Right cardiac atrium (tissue), 5 donors: ENCODE measurements at regions not wholly inside any gene's neighbourhood (a gene's known extent, or its start where the extent isn't known, plus 50 kb on each side); places are given as distances from the start of the nearest gene placed in this dataset.

Experiments
- ATAC-seq, 2 donors: fragments of 200-7000 bp; cut with Tn5 transposase; one replicate each; pipeline versions ENCODE4 v1.8.0 to v1.9.1; 2020; ENCODE audit warnings: moderate library complexity in 2 of 2, mild to moderate bottlenecking in 1 of 2
- DNase-seq, 3 donors: peaks; one replicate each; pipeline ENCODE4 v3.0.0-alpha.2; 2020
- H3K27ac ChIP-seq: one replicate; pipeline ENCODE4 v1.5.1; 2013; ENCODE audit warnings: mild to moderate bottlenecking, low read length, control low read depth, moderate library complexity
- H3K27me3 ChIP-seq: one replicate; pipeline ENCODE4 v1.6.1; 2013; ENCODE audit not compliant: control insufficient read depth, insufficient read depth
- H3K4me1 ChIP-seq: one replicate; pipeline ENCODE4 v1.6.1; 2013; ENCODE audit warnings: low read length; ENCODE audit not compliant: control insufficient read depth, insufficient read depth
- H3K4me3 ChIP-seq: one replicate; pipeline ENCODE4 v1.5.1; 2013; ENCODE audit warnings: low read length, control low read depth
- H3K9me3 ChIP-seq: one replicate; pipeline ENCODE4 v1.6.1; 2013; ENCODE audit warnings: low read length; ENCODE audit not compliant: control insufficient read depth
- WGBS: extraction: QIAGEN DNeasy Blood & Tissue Kit; methylation state at CpG from one replicate; pipeline ENCODE4 v1.1.7; 2013; 5-methylcytosine and 5-hydroxymethylcytosine counted together
- intact Hi-C, 4 donors: fragments of 100-400 bp; cut with DNase I; formaldehyde crosslinking; loops; one replicate each; pipeline versions ENCODE4 v1.11.0 to v1.14.0; 2022 to 2023
- donor health status: healthy with polysubstance abuse.
- donor health status: DM: no; HTN: yes; CAD: no.
- donor health status: DM: no; HTN: no; CAD: no.
- donor health status: DM: no; HTN: yes; CAD: no; lungs with severe emphysema.
- donor health status: DM: yes; HTN: yes; CAD: no.

DNA sequence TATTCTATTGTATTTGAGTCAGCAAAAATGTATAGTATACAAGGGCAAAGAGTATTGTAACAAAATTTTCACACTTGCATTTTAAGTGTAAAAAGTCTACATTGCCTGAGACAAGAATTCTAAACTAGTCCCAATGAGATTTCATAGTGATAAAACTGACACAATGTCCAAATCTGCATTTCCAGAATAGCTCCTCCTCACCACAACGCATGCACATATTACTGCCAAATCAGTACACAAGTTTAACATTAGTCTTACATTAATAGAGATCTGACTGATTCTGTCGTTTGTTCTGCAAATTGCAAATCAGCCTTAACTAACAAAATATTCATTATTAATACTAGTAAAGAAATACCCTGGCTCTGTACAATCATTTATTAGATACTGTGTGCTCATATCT, 222.2 kb upstream of the NEIL3 start:
- DNase-seq (no peak), ATAC-seq (no peak)
- intact Hi-C loops = no loop called here
- Histone ChIP-seq H3K27ac (no peak overlapping the region), H3K4me3 (no peak overlapping the region), H3K27me3 (no peaks in the 10 kb centered on the region), H3K9me3 (no peaks in the 10 kb centered on the region), H3K4me1 (no peaks in the 10 kb centered on the region)
- 56% methylated on average over 2 of the region's 2 CpGs for WGBS

DNA sequence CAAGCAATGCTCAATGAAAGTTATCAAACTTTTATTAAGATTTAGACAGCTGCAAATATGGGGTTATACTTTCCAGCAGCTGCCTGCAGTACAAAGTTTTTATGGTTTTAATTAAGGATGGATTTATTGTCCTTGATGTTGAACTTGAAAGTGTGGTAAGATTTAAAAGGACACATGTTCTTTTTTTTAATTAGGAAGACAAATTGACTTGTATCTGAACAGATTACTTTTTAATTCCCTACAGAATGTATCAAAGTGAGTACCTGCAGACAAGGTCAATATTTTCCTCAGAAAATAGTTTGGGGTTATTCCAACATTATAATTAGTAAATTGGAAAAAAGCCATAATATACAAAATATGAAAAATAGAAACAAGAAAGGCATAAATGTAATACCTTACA, 218.2 kb upstream of the NEIL3 start:
- no peak for ATAC-seq

DNA sequence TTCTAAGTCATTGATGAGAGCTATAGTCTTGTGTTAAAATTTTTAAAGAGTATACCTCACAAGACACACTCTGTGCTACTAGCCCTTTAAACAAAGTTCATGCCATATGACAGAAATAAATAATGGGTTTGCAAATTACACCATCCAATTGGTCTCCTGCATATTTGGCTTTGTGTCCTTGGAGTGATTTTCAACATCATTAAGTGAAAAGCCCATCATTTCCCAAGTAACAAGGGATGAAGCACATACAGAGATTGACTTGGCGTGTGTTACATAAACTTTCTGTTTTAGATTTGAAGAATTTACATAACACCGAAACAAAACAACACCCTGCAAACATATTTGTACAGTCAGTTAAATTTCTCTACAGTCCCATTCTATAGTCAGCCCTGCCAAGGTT, 216.9 kb upstream of the NEIL3 start:
- DNase-seq = no peak
- WGBS = 85% methylated on average over 2 of the region's 2 CpGs
- Histone ChIP-seq H3K4me1 (no peaks in the 10 kb centered on the region), H3K27me3 (no peaks in the 10 kb centered on the region), H3K4me3 (no peak overlapping the region), H3K27ac (no peak overlapping the region), H3K9me3 (no peaks in the 10 kb centered on the region)
- intact Hi-C loops = no loop called here
- ATAC-seq = no peak

More for the DNA sequence above, 218.2 kb upstream of the NEIL3 start:
- no peak overlapping the region for H3K27ac ChIP-seq
- intact Hi-C loops = no loop called here
- H3K4me3 ChIP-seq = no peak overlapping the region
- no peaks in the 10 kb centered on the region for H3K4me1 ChIP-seq
- H3K27me3 ChIP-seq = no peaks in the 10 kb centered on the region
- no peaks in the 10 kb centered on the region for H3K9me3 ChIP-seq
- DNase-seq = no peak

DNA sequence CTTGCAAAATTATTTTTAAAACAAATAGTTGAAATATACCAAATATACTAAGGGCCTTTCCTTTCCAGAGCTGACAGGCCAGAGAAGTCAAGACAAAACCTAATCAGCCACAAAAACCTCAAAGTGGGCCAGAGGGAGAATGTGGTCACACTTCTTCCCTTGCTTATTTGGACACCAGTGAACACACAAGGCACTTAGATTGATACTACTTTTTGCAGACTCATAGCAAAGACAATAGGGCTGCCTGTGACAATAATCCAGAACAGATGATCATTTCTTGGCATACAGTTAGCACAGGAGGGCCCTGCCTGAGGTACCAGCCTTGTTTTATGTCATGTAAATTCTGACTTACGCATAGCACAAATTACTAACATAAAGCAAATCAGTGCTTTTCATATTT, 215.7 kb upstream of the NEIL3 start:
- no peaks in the 10 kb centered on the region for H3K9me3 ChIP-seq
- intact Hi-C loops = no loop called here
- no peak overlapping the region for H3K27ac ChIP-seq
- H3K4me1 ChIP-seq = no peaks in the 10 kb centered on the region
- DNase-seq = no peak
- ATAC-seq = no peak
- no peak overlapping the region for H3K4me3 ChIP-seq
- 83% methylated on average over 1 of the region's 1 CpG for WGBS
- no peaks in the 10 kb centered on the region for H3K27me3 ChIP-seq

DNA sequence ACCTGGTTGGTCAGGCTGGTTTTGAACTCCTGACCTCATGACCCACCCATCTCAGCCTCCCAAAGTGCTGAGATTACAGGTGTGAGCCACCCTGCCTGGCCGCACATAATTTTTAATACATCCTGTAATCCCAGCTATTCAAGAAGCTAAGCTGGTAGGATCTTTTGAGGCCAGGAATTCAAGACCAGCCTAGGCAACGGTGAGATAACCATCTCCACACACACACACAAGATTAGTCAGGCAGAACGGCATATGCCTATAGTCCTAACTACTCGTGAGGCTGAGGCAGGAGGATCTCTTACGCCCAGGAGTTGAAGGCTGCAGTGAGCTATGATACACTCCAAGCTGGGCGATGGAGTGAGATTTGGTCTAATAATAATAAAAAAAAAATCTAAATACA, 212.4 kb upstream of the NEIL3 start:
- intact Hi-C loops = no loop called here
- Histone ChIP-seq H3K4me3 (no peak overlapping the region), H3K27ac (no peak overlapping the region), H3K9me3 (no peaks in the 10 kb centered on the region), H3K27me3 (no peaks in the 10 kb centered on the region), H3K4me1 (no peaks in the 10 kb centered on the region)
- no peak for DNase-seq
- ATAC-seq = no peak
- WGBS = 88% methylated on average over 6 of the region's 6 CpGs

DNA sequence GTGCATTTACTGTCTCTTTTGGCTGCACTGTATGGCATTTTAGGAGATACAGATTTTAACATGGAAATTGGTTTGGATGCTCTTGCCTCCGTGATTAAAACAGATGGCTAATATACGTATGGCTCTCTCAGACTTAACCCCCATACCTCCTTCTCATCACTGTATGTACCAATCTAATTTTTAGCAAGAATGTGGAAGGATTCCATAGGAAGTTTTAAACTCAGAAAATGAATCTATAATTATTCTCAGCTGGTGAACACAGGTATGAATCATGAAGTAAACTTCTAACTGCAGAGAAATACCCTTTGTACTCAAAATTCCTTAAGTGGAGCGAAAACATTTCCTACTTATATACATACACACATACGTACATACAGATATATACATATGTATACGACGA, 210.5 kb upstream of the NEIL3 start:
- no peak for DNase-seq
- Histone ChIP-seq H3K4me1 (no peaks in the 10 kb centered on the region), H3K27ac (no peak overlapping the region), H3K27me3 (no peaks in the 10 kb centered on the region), H3K4me3 (no peak overlapping the region), H3K9me3 (no peaks in the 10 kb centered on the region)
- WGBS = 91% methylated on average over 6 of the region's 6 CpGs
- ATAC-seq = no peak
- intact Hi-C loops = no loop called here

DNA sequence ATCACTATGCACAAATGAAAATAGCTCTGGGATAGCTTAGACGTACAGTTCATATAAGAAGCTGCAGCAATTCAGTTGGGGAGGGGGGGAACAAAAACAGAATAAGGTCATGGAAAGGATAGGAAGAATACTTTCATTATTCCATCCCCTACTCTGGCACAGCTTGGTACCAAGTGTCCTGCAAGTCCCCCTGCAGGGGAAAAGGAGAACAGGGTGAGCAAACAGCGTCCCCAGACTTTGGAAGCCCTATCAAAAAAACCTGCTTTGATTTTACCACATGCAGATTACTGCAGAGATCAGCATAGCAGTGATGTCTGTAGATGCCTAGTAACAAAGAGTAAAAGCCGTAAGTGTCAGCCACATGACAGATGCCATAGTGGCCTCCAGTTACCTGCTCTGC, 209.4 kb upstream of the NEIL3 start:
- intact Hi-C loops = no loop called here
- Histone ChIP-seq H3K27ac (no peak overlapping the region), H3K27me3 (no peaks in the 10 kb centered on the region), H3K4me3 (no peak overlapping the region), H3K4me1 (no peaks in the 10 kb centered on the region), H3K9me3 (no peaks in the 10 kb centered on the region)
- no peak for DNase-seq
- WGBS = 84% methylated on average over 3 of the region's 3 CpGs
- ATAC-seq = no peak

DNA sequence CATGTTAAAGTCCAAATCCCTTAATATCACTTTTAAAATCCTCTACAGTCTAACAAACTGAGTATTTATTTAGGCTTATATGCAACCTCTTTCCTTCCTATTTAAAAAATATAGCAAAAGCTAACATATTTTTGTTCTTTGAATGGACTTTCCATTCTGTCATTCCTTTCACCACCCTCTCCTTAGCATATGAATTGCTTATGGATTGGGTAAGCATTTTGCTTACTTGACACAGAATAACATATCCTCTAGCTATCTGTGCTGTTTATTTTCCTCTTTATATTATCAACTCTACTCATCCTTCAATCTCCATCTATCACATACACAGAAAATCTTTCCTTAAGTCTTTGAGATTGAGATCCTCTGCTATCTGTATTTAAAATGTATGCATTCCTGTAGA, 206.1 kb upstream of the NEIL3 start:
- Histone ChIP-seq H3K4me3 (no peak overlapping the region), H3K27ac (no peak overlapping the region), H3K27me3 (no peaks in the 10 kb centered on the region), H3K4me1 (no peaks in the 10 kb centered on the region), H3K9me3 (no peaks in the 10 kb centered on the region)
- ATAC-seq (no peak), DNase-seq (no peak)
- intact Hi-C loops = no loop called here

DNA sequence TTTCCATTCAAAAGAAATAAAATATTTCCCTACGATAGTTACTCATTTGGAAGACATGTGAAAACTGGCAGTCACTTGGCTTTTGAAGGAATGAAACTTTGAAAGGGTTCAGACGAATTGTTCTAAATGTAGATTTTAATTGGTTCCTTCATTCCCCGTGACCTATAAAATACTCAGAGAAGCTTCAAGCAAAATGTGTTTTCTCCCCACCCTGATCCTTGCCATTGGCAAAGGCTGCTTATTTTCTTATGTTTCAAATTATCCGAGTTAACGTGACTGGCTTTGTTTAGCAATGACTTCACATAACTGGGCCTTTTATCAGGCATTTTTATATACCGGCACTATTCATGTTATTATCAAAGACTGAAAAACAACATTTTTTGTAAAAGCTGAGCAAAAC, 204.1 kb upstream of the NEIL3 start:
- ATAC-seq = no peak

DNA sequence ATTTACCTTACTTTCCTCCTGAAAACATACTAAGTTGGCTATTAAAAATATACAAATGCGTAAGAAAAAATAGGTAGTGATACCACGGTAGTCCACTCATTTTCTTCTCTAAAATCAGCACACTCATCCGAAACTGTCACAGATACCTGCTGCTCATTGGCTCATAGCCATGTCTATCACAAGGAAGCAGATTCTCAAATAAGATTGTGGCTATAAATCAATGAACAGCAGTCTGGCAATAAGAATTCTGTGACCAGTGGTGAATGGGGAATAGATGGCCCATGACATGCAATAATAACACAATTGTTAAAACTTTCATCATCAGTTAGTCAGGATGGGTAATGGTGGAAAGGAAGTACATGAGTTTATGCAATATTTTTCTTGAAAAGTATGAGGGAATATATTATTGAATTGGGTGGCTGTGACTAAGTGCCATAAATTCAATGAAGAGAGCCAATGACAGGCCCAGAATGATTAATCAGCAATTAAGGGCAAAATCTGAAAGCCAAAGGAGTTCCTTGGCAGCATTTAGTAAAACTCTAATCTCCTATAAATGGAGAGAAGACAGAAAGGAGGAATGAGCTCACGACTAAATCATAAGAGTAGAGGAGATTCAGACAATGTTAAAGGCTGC, 202.3 kb upstream of the NEIL3 start:
- Histone ChIP-seq H3K4me3 (no peak overlapping the region), H3K27me3 (no peaks in the 10 kb centered on the region), H3K27ac (no peak overlapping the region), H3K9me3 (peaks cover 2% of the 10 kb centered on the region), H3K4me1 (no peaks in the 10 kb centered on the region)
- intact Hi-C loops = no loop called here
- ATAC-seq (no peak), DNase-seq (no peak)
- 68% methylated on average over 4 of the region's 4 CpGs for WGBS

More for the DNA sequence above, 204.1 kb upstream of the NEIL3 start:
- intact Hi-C loops = no loop called here
- 52% methylated on average over 6 of the region's 6 CpGs for WGBS
- no peaks in the 10 kb centered on the region for H3K4me1 ChIP-seq
- DNase-seq = no peak
- H3K27me3 ChIP-seq = no peaks in the 10 kb centered on the region
- H3K27ac ChIP-seq = no peak overlapping the region
- no peaks in the 10 kb centered on the region for H3K9me3 ChIP-seq
- H3K4me3 ChIP-seq = no peak overlapping the region

DNA sequence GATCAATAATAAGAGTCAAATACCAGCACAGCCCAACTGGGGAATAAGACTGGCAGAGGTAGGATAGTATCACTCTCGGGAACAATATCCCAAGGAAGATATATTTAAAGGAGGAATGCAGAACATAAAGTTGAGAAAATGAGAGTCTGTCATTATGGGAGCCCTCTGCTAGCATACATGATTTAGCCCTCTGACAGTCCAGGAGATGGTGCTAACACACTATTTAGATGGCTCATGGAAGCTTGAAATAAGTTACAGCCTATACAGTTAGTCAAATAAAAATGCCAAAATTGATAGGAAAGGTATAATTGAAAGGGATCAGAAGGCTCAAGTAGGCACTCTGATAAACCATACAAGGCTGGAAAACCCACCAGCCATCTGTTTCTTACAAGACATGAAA, 201.0 kb upstream of the NEIL3 start:
- DNase-seq (no peak), ATAC-seq (no peak)
- Histone ChIP-seq H3K4me3 (no peak overlapping the region), H3K9me3 (peaks cover 2% of the 10 kb centered on the region), H3K27me3 (no peaks in the 10 kb centered on the region), H3K27ac (no peak overlapping the region), H3K4me1 (no peaks in the 10 kb centered on the region)
- intact Hi-C loops = no loop called here
- 77% methylated on average over 1 of the region's 1 CpG for WGBS

DNA sequence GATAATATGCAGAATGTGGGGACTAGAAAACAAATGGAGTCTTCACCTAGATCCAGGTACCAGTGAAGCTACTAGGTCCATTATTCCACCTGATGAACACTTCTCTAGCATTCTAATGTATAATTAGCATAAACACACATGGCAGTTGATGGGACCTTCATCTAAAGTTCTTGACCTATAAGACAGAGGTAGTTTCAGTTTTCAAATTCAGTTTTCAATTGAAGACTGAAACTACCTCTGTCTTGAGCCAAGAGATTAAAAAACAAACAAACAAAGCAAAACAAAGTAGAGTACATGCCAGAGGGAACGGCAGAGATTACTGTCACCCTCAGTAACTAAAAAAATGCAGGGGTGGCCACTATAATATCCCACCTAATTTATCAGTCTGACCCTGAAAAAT, 199.9 kb upstream of the NEIL3 start:
- no peaks in the 10 kb centered on the region for H3K27me3 ChIP-seq
- 68% methylated on average over 1 of the region's 1 CpG for WGBS
- no peak overlapping the region for H3K27ac ChIP-seq
- peaks cover 2% of the 10 kb centered on the region for H3K9me3 ChIP-seq
- no peak overlapping the region for H3K4me3 ChIP-seq
- no peaks in the 10 kb centered on the region for H3K4me1 ChIP-seq
- ATAC-seq = no peak
- intact Hi-C loops = no loop called here
- no peak for DNase-seq
